NCI-H2081 (cell line): ENCODE measurements at regions not wholly inside any gene's neighbourhood (a gene's known extent, or its start where the extent isn't known, plus 50 kb on each side); places are given as distances from the start of the nearest gene placed in this dataset.

Source experiments
- DNase-seq, 2 experiments: peaks; one replicate each; lab custom pipeline; 2025; lab: John Stamatoyannopoulos, UW

DNA sequence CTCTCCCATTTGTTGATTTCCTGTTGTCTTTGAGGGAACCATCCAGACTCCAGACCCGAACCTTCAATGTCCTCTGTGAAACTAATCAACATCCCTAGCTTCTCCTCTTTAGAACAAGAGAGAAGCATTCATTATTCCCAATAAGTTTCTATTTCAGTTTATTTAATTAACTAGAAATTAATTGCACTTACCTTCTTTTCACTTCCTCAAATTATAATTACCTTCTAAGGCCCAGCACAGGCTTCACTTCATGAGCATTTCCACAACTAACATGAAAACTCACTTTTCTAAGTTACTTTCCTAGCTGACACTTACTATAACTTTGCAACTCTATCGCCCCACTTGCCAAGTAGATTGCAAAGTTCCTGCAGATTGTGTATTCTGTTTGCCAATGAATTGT is 71.6 kb upstream of the HTR2A start:
- DNase-seq = no peak

DNA sequence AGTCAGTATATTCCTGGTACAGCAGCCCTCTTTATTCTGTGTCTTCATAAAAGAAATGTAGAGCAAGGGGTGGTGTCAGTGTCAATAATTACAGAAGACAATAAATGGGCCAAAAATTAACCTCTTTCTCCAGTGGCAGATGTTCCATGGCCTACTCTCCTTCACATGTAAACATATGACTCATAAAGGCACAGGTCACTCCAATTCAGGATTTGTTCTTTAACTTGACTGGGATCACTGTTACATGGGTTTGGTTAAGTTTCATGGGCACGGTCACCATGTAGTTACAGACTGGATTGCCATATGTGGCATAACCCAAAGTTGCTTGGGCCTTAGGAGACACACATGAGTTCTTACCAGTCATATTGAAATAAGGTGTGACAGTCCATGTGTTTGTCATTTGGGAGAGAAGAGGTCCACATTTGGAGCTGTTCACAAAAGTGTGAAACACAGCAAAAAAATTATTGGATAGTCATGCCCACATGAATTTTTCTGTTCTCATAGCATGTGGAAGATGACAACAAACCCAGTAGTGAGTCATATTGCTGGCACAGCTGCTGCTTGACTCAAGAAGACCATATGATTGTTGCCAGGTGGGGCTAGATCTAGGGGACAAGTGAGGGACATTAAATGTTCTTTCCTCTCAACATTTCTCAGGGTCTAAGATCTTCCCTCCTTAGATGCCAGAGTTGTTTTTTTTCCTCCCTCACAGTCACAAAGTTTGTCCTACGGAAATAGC is 68.1 kb upstream of the HTR2A start:
- DNase-seq = no peak

GRCh38 chr13:46963904-46964303 is 67.1 kb upstream of the HTR2A start:
- DNase-seq = peak in 1 of 2 experiments; percentile 13

DNA sequence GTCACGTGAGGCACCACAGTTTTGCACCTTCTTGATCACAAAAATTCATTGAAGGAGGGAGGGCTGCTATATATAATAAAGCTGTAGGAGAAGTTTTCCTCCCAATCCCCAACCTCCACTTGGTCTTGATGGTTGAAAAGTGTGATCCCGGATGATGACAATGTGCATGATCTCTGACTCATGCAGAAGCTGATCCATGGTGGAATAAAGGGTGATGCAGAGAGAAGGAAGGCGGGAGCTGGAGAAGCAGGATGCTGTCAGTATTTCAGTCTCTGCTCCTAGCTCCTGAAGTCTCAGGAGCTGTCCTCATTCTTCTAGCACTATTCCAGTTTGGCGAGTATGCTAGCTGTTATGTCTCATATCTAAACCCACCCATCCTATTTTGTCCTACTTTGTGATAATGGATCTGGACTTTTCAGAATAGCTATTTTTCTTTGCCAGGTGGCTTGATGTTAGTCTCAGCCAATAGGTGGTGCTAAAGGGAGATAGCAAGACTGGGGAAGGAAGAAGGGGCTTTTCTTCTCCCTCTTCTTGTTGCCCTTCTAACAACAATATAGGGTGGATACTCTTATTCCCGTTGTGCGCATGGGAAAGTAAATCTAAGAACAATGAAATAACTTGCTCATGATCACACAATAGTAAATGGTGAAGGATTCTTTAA is 65.6 kb upstream of the HTR2A start:
- DNase-seq = no peak

DNA sequence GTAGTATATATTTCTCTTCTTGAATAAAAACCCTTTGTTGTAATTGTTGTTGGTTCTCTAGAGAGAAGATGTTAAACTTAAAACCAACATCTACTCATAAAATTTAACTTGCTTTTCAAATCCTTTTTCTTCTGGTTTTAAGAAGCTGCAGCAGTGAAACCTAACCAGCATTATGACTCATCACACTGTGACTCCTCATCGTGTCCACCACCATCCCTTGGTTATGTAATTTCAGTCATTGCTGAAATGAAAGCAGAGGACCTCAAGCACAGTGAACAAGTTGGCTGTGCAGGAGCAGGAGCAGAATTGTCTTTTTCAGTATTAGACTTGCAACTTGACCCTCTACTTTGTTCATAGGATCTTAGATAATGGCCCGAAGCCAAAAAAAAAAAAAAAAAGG is 64.9 kb upstream of the HTR2A start:
- no peak for DNase-seq

- no peak for DNase-seq
These were observed 57.1 kb upstream of the HTR2A start for GRCh38 chr13:46953941-46954340.

DNA sequence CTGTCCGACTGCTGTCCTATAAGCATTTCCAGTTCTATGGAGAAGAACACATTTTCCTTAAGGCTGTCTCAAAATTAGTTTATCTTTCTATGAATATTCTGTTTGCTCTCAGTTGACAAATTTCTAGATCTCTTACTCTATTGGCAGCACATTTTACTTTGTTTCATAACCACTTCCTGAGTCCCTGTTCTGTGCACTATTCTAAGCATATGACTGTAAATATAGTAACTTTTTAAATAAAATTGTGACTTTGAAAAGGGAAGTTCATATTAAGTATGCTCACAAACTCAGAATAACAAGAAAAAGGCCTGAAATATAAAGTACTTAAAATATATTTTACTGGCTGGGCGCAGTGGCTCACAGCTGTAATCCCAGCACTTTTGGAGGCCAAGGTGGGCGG is 56.5 kb upstream of the HTR2A start:
- no peak for DNase-seq

DNA sequence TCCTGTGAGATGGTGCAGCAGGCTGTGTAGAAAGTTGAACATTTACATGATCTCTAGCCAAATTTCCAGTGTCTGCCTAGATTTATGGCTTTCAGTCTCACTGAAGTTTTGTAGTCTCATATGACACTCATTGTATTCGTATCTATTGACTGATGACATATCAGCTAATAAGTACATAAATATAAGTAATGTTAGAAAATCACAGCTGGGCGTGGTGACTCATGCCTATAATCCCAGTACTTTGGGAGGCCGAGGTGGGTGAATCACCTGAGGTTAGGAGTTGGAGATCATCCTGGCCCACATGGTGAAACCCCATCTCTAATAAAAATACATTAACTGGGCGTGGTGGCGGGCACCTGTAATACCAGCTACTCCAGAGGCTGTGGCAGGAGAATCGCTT is 54.7 kb upstream of the HTR2A start:
- no peak for DNase-seq

GRCh38 chr13:46949211-46949610 is 52.4 kb upstream of the HTR2A start:
- no peak for DNase-seq

DNA sequence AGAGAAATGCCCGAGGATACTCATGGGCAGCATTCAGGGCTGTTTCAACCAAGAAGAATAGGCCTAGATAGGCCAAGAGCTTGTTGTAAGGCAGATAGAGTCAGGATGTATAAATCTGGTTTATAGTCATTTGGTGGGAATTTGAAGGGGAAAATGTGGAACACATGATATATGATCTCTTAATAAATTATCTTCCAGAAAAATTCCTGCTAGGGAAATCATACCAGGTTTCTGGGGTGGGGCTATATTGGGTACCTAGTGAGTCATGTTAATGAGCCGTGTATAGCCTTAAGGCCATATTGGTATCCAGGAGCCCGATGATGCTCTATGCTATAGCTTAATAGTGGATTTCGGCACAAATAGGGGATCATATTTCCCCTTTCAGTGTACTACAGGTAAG is 51.5 kb upstream of the HTR2A start:
- no peak for DNase-seq

GRCh38 chr13:46947425-46948191 is 50.8 kb upstream of the HTR2A start:
- no peak for DNase-seq
